H9 (cell line): ENCODE measurements at regions not wholly inside any gene's neighbourhood (a gene's known extent, or its start where the extent isn't known, plus 50 kb on each side); places are given as distances from the start of the nearest gene placed in this dataset.

Experiments used
- DNase-seq: peaks from one replicate; pipeline ENCODE4 v3.0.0-alpha.2; 2017
- H2AFZ ChIP-seq: one replicate; pipeline ENCODE4 v1.6.1; 2013; ENCODE audit warnings: mild to moderate bottlenecking, low read length, control low read depth, moderate library complexity
- H2AK5ac ChIP-seq: 2 replicates; pipeline ENCODE4 v1.6.1; 2013; ENCODE audit warnings: low read length, control low read depth, mixed read lengths; ENCODE audit not compliant: insufficient read length
- H2BK120ac ChIP-seq: one replicate; pipeline ENCODE4 v1.6.1; 2013; ENCODE audit warnings: low read depth, mild to moderate bottlenecking, low read length, control low read depth, inconsistent platforms; ENCODE audit not compliant: poor library complexity, severe bottlenecking
- H2BK12ac ChIP-seq: 2 replicates; pipeline ENCODE4 v1.6.1; 2013; ENCODE audit warnings: low read length, control low read depth, mixed read lengths, low read depth; ENCODE audit not compliant: insufficient read length
- H2BK15ac ChIP-seq: 2 replicates; pipeline ENCODE4 v1.6.1; 2013; ENCODE audit warnings: low read depth, low read length, control low read depth
- H2BK20ac ChIP-seq: one replicate; pipeline ENCODE4 v1.6.1; 2013; ENCODE audit warnings: low read depth, mild to moderate bottlenecking, low read length, control low read depth, inconsistent platforms; ENCODE audit not compliant: poor library complexity, severe bottlenecking
- H2BK5ac ChIP-seq: 2 replicates; pipeline ENCODE4 v1.6.1; 2013; ENCODE audit warnings: low read length, control low read depth, mixed read lengths; ENCODE audit not compliant: insufficient read length
- H3K14ac ChIP-seq: 2 replicates; pipeline ENCODE4 v1.6.1; 2013; ENCODE audit warnings: low read length, control low read depth; ENCODE audit not compliant: insufficient read depth
- H3K18ac ChIP-seq: 2 replicates; pipeline ENCODE4 v1.6.1; 2013; ENCODE audit warnings: low read depth, mild to moderate bottlenecking, mixed read lengths, low read length, control low read depth; ENCODE audit not compliant: insufficient read length
- H3K23ac ChIP-seq: 2 replicates; pipeline ENCODE4 v1.6.1; 2013; ENCODE audit warnings: low read length, control low read depth, mixed read lengths, low read depth; ENCODE audit not compliant: insufficient read length
- H3K23me2 ChIP-seq: 2 replicates; pipeline ENCODE4 v1.6.1; 2013; ENCODE audit warnings: low read depth, mild to moderate bottlenecking, mixed read lengths, low read length, control low read depth; ENCODE audit not compliant: insufficient read length, poor library complexity, severe bottlenecking
- H3K27ac ChIP-seq: 2 replicates; pipeline ENCODE4 v1.5.1; 2013; ENCODE audit warnings: low read length, control low read depth, mixed read lengths, low read depth; ENCODE audit not compliant: insufficient read length
- H3K27me3 ChIP-seq: 2 replicates; pipeline ENCODE4 v1.6.1; 2013; ENCODE audit warnings: low read length, control low read depth, inconsistent platforms; ENCODE audit not compliant: insufficient read depth
- H3K4ac ChIP-seq: 2 replicates; pipeline ENCODE4 v1.6.1; 2013; ENCODE audit warnings: low read depth, mild to moderate bottlenecking, control low read depth, inconsistent platforms, low read length, moderate library complexity
- H3K4me1 ChIP-seq: 2 replicates; pipeline ENCODE4 v1.6.1; 2013; ENCODE audit warnings: low read length, control low read depth, inconsistent platforms; ENCODE audit not compliant: insufficient read depth
- H3K4me2 ChIP-seq: 2 replicates; pipeline ENCODE4 v1.6.1; 2013; ENCODE audit warnings: low read length, control low read depth, mixed read lengths; ENCODE audit not compliant: insufficient read length, insufficient read depth
- H3K56ac ChIP-seq: 2 replicates; pipeline ENCODE4 v1.6.1; 2013; ENCODE audit warnings: low read depth, mild to moderate bottlenecking, mixed read lengths, low read length, control low read depth; ENCODE audit not compliant: insufficient read length
- H3K79me1 ChIP-seq: 2 replicates; pipeline ENCODE4 v1.6.1; 2013; ENCODE audit warnings: low read depth, mild to moderate bottlenecking, moderate library complexity, low read length, control low read depth, inconsistent platforms; ENCODE audit not compliant: insufficient read depth, poor library complexity, severe bottlenecking
- H3K79me2 ChIP-seq: 2 replicates; pipeline ENCODE4 v1.6.1; 2013; ENCODE audit warnings: low read length, control low read depth, inconsistent platforms; ENCODE audit not compliant: insufficient read depth
- H3K9ac ChIP-seq: 2 replicates; pipeline ENCODE4 v1.6.1; 2013; ENCODE audit warnings: low read length, control low read depth, mixed read lengths; ENCODE audit not compliant: insufficient read length; ENCODE audit errors: extremely low read depth
- H3K9me3 ChIP-seq: one replicate; pipeline ENCODE4 v1.6.1; 2013; ENCODE audit warnings: low read depth, low read length, inconsistent platforms; ENCODE audit not compliant: control insufficient read depth
- H3T11ph ChIP-seq: one replicate; pipeline ENCODE4 v1.6.1; 2013; ENCODE audit warnings: mild to moderate bottlenecking, low read length, control low read depth, inconsistent platforms
- H4K20me1 ChIP-seq: one replicate; pipeline ENCODE4 v1.6.1; 2013; ENCODE audit not compliant: control insufficient read depth, insufficient read length, insufficient read depth
- H4K5ac ChIP-seq: 2 replicates; pipeline ENCODE4 v1.6.1; 2013; ENCODE audit warnings: low read depth, mild to moderate bottlenecking, mixed read lengths, low read length, control low read depth; ENCODE audit not compliant: insufficient read length
- H4K8ac ChIP-seq: replicated peaks from 2 replicates; pipeline ENCODE4 v1.6.1; 2013; ENCODE audit warnings: low read length, control low read depth, mixed read lengths, low read depth; ENCODE audit not compliant: insufficient read length
- H4K91ac ChIP-seq: 2 replicates; pipeline ENCODE4 v1.6.1; 2013; ENCODE audit warnings: low read depth, mild to moderate bottlenecking, moderate library complexity, mixed read lengths, low read length, control low read depth; ENCODE audit not compliant: insufficient read length
- H3K27ac Mint-ChIP-seq, 3 experiments: 2 replicates in 2 of 3; 3 replicates in 1 of 3; pipeline ENCODE4 v1.8.0; 2020 to 2021; ENCODE audit warnings: mixed read lengths in 3 of 3, mild to moderate bottlenecking in 1 of 3, moderate library complexity in 1 of 3
- H3K27me3 Mint-ChIP-seq: 2 replicates; pipeline ENCODE4 v1.8.0; 2021; ENCODE audit warnings: low read depth, mild to moderate bottlenecking, moderate library complexity, mixed read lengths
- H3K36me3 Mint-ChIP-seq, 3 experiments: 2 replicates in 2 of 3; 3 replicates in 1 of 3; pipeline ENCODE4 v1.8.0; 2020 to 2021; ENCODE audit warnings: low read depth in 3 of 3, mixed read lengths in 3 of 3; ENCODE audit not compliant: insufficient read depth in 1 of 3
- H3K4me1 Mint-ChIP-seq, 2 experiments: 2 replicates each; pipeline ENCODE4 v1.8.0; 2020; ENCODE audit warnings: mixed read lengths in 2 of 2
- H3K4me3 Mint-ChIP-seq, 2 experiments: 2 replicates in 1 of 2; 3 replicates in 1 of 2; pipeline ENCODE4 v1.8.0; 2020 to 2021; ENCODE audit warnings: mild to moderate bottlenecking in 2 of 2, mixed read lengths in 2 of 2, moderate library complexity in 1 of 2
- H3K9me3 Mint-ChIP-seq, 2 experiments: 2 replicates in 1 of 2; 3 replicates in 1 of 2; pipeline ENCODE4 v1.8.0; 2020; ENCODE audit warnings: mild to moderate bottlenecking in 2 of 2, mixed read lengths in 2 of 2, moderate library complexity in 1 of 2
- CTCF ChIP-seq: fragments of 200-600 bp; sonication (generic); conservative IDR thresholded peaks from 3 replicates; pipeline ENCODE4 v1.8.0; 2021; ENCODE audit warnings: antibody characterized with exemption, mild to moderate bottlenecking
- WGBS: extraction: QIAGEN DNeasy Blood & Tissue Kit; methylation state at CpG from one replicate; pipeline ENCODE4 v1.1.7; 2013; ENCODE audit warnings: missing lambda C conversion rate, low lambda C conversion rate, mixed read lengths; ENCODE audit not compliant: insufficient read length; ENCODE audit errors: extremely low coverage; 5-methylcytosine and 5-hydroxymethylcytosine counted together

GRCh38 chr1:83781667-83782066, 217.3 kb downstream of the TTLL7 start:
- Histone ChIP-seq H2BK5ac (no peak overlapping the region), H3K23ac (no peak overlapping the region), H3K14ac (no peak overlapping the region), H4K5ac (no peak overlapping the region), H3K4ac (no peak overlapping the region), H3K18ac (no peak overlapping the region), H3K27me3 (no peaks in the 10 kb centered on the region), H3K79me1 (no peaks in the 10 kb centered on the region), H3K23me2 (no peaks in the 10 kb centered on the region), H3K9ac (no peak overlapping the region), H3K27ac (no peak overlapping the region), H3K9me3 (no peaks in the 10 kb centered on the region), H2BK15ac (no peak overlapping the region), H2AFZ (no peak overlapping the region), H3T11ph (no peak overlapping the region), H3K4me2 (no peak overlapping the region), H2BK120ac (no peak overlapping the region), H3K79me2 (no peaks in the 10 kb centered on the region), H4K20me1 (no peaks in the 10 kb centered on the region), H3K4me1 (no peaks in the 10 kb centered on the region; the same call in 1 of the 2 replicates), H2BK20ac (no peak overlapping the region), H2AK5ac (no peak overlapping the region), H2BK12ac (no peak overlapping the region), H4K91ac (no peak overlapping the region), H3K56ac (no peak overlapping the region), H4K8ac (no peak overlapping the region)
- DNase-seq = no peak
- no peak for TF ChIP-seq CTCF
- H3K27ac Mint-ChIP-seq = no peak overlapping the region
- H3K4me1 Mint-ChIP-seq = peaks cover 16 to 19% of the 10 kb centered on the region in 2 experiments
- H3K4me3 Mint-ChIP-seq = no peak overlapping the region
- H3K36me3 Mint-ChIP-seq = 0 out of 7 replicates have a peak, but pooled peaks cover 0 to 2% (median 0%) of the 10 kb centered on the region in 3 experiments
- no peaks in the 10 kb centered on the region for H3K27me3 Mint-ChIP-seq
- no CpG with 5 or more reads among the region's 2 CpGs for WGBS
- H3K9me3 Mint-ChIP-seq = no peaks in the 10 kb centered on the region
